Neutrophil (primary cell): ENCODE measurements at regions not wholly inside any gene's neighbourhood (a gene's known extent, or its start where the extent isn't known, plus 50 kb on each side); places are given as distances from the start of the nearest gene placed in this dataset.

ENCODE experiments used
- H3K27ac ChIP-seq: fragments of 200-600 bp; sonication (generic); 2 replicates; pipeline ENCODE4 v1.5.1; 2016; ENCODE audit warnings: mild to moderate bottlenecking, moderate library complexity
- H3K27me3 ChIP-seq: fragments of 200-600 bp; sonication (generic); 2 replicates; pipeline ENCODE4 v1.6.0; 2016; ENCODE audit warnings: mild to moderate bottlenecking
- H3K36me3 ChIP-seq: fragments of 200-600 bp; sonication (generic); 2 replicates; pipeline ENCODE4 v1.5.1; 2017
- H3K4me1 ChIP-seq, 2 experiments: fragments of 200-600 bp in 1 of 2; sonication (generic) in 1 of 2; 1 replicate in 1 of 2; 2 replicates in 1 of 2; pipeline versions ENCODE4 v1.5.1 to v1.6.1; 2013 to 2016; ENCODE audit warnings: low read depth in 1 of 2, low read length in 1 of 2, mild to moderate bottlenecking in 1 of 2, moderate library complexity in 1 of 2; ENCODE audit not compliant: control insufficient read depth in 1 of 2, insufficient read depth in 1 of 2
- H3K4me3 ChIP-seq, 2 experiments: fragments of 200-600 bp in 1 of 2; sonication (generic) in 1 of 2; 1 replicate in 1 of 2; 2 replicates in 1 of 2; pipeline ENCODE4 v1.5.1; 2013 to 2016; ENCODE audit warnings: low read depth in 1 of 2, low read length in 1 of 2, mild to moderate bottlenecking in 1 of 2, moderate library complexity in 1 of 2
- H3K9me3 ChIP-seq: fragments of 200-600 bp; sonication (generic); 2 replicates; pipeline ENCODE4 v1.5.1; 2016
- TF ChIP-seq, protein P1 (sequence below): fragments of 200-600 bp; sonication (generic); IDR thresholded peaks from 2 replicates; pipeline ENCODE4 v1.5.1; 2016; ENCODE audit warnings: antibody characterized with exemption

DNA sequence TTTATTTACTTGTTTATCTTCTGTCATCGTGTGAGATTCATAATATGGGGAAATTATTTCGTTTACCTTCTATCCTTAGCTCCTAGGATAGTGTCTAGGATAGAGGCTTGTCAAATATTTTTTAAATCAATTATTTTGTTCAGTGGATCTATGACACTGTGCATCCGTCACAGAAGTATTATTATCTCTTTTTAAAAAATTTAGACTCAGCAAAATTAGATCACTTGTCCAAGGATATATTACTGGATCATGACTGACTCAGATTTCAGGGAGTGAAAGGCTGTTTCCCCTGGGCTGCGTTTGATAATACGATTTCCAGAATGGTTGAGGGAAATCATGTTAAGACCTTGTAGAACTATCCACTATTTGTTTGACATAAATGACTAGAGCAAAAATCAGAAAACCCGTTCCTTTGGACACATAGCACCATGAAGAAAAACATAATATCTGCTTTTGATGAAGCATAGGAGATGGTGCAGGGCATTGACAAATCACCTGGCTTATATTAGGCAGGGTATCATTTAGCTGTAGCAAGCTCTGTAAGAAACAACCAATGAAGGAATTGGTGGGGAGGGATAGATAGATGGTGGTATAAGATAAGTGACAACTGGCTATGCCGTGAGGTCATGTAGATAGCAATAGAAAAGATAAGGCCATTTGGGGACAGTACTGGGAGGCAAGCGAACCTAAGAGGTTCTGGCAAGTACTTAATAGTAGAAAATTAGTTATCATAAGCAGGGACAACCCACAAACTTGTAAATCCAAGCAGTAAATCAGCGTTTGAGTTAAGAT, 465.2 kb upstream of the MAN1A1 start:
- TF ChIP-seq, protein P1, sequence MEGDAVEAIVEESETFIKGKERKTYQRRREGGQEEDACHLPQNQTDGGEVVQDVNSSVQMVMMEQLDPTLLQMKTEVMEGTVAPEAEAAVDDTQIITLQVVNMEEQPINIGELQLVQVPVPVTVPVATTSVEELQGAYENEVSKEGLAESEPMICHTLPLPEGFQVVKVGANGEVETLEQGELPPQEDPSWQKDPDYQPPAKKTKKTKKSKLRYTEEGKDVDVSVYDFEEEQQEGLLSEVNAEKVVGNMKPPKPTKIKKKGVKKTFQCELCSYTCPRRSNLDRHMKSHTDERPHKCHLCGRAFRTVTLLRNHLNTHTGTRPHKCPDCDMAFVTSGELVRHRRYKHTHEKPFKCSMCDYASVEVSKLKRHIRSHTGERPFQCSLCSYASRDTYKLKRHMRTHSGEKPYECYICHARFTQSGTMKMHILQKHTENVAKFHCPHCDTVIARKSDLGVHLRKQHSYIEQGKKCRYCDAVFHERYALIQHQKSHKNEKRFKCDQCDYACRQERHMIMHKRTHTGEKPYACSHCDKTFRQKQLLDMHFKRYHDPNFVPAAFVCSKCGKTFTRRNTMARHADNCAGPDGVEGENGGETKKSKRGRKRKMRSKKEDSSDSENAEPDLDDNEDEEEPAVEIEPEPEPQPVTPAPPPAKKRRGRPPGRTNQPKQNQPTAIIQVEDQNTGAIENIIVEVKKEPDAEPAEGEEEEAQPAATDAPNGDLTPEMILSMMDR, result no peak
- Histone ChIP-seq H3K36me3 (no peaks in the 10 kb centered on the region), H3K9me3 (no peaks in the 10 kb centered on the region), H3K27ac (no peak overlapping the region), H3K4me3 (no peak overlapping the region), H3K27me3 (no peaks in the 10 kb centered on the region), H3K4me1 (no peaks in the 10 kb centered on the region)

DNA sequence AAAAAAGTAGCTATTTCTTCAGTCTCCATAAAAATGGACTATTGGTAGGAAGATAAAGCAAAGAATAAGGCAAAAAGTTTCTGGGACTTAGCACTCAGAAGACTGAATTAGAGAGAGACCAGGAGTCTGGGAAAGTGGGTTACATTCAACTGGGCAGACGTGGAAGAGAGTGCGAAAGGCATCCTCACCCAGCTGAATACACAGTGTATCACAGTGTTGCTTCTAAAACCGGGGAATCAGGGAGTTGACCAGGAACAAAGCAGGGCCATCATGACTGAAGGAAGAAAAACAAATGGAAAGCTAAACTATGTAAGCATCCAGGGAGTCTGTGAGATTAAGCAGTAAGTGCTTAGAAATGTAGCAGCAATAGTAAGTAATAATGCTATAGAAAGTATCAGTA, 452.9 kb upstream of the MAN1A1 start:
- H3K9me3 ChIP-seq, result no peaks in the 10 kb centered on the region
- no peaks in the 10 kb centered on the region for H3K36me3 ChIP-seq
- no peaks in the 10 kb centered on the region for H3K4me1 ChIP-seq
- TF ChIP-seq, protein P1, result no peak
- no peak overlapping the region for H3K4me3 ChIP-seq
- no peaks in the 10 kb centered on the region for H3K27me3 ChIP-seq
- no peak overlapping the region for H3K27ac ChIP-seq

DNA sequence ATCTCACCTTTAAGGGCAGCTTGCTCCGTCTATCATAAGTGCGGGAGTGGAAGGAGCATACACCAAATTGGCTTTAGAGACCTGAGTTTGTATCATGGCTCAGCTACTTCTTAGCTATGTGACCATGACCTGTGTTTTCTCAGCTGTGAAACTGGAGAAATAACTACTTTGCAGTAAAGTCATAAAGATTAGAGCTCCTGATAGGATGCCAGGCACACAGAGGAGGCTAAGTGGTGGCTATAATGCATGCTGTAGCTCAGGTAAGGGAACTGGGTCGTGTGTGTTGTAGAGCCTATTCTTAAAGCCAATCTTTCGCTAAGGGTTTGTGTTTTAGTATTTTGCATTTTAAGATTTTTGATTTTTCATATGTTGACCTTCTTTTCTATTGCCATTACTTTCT, 451.5 kb upstream of the MAN1A1 start:
- TF ChIP-seq, protein P1, result no peak
- no peaks in the 10 kb centered on the region for H3K4me1 ChIP-seq
- H3K27me3 ChIP-seq, result no peaks in the 10 kb centered on the region
- no peak overlapping the region for H3K4me3 ChIP-seq
- no peaks in the 10 kb centered on the region for H3K9me3 ChIP-seq
- no peak overlapping the region for H3K27ac ChIP-seq
- no peaks in the 10 kb centered on the region for H3K36me3 ChIP-seq

GRCh38 chr6:119800526-119800925, 451.0 kb upstream of the MAN1A1 start:
- H3K36me3 ChIP-seq, result no peaks in the 10 kb centered on the region
- no peak overlapping the region for H3K4me3 ChIP-seq
- TF ChIP-seq, protein P1, result no peak
- no peaks in the 10 kb centered on the region for H3K4me1 ChIP-seq
- no peaks in the 10 kb centered on the region for H3K27me3 ChIP-seq
- no peak overlapping the region for H3K27ac ChIP-seq
- H3K9me3 ChIP-seq, result no peaks in the 10 kb centered on the region

DNA sequence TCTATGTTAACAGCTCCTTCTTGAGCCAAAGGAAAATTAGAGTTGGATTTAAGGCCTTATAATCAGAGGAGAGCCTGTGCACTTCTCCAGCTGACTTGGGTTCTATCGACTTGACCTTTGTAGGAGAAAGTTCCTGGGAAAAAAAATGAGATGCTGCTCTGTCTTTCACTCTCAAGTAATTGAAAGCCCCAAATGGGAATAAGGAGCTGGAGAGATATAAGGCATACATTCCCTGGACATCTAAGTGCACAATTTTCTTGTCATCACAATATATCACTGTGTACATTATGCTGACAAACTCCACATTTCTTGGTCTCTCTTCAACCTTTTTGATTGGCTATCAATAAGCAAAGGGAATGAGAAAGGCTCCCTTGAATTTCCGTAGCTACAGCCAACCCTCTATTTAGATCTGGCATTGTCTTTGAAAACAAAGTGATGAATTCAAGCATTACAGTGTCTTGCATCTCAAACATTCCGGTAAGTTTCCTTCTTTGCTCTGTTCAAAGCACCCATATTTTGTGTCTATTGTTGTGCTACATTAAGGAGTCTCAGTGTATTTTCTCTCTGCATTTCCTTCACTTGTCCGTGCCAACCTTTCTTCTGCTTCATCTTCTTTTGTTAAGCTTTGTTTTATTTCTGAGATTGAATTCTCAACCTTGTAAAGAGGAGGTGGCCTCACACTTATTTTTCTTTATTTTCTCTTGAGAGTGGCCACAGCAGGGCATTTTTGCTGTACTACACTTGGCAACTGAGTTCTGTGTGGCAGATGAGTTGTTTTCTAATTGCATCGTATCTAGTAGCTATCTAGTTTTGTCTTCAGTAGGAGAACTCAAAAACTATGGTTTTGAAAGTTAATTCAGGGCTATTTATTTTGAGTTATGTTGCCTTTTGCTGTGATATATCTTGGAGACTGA, 450.3 kb upstream of the MAN1A1 start:
- no peak overlapping the region for H3K4me3 ChIP-seq
- no peaks in the 10 kb centered on the region for H3K9me3 ChIP-seq
- no peak overlapping the region for H3K27ac ChIP-seq
- no peaks in the 10 kb centered on the region for H3K27me3 ChIP-seq
- TF ChIP-seq, protein P1, result no peak
- no peaks in the 10 kb centered on the region for H3K36me3 ChIP-seq
- H3K4me1 ChIP-seq, result no peaks in the 10 kb centered on the region
